ENCODE measurements at regions not wholly inside any gene's neighbourhood (a gene's known extent, or its start where the extent isn't known, plus 50 kb on each side); places are given as distances from the start of the nearest gene placed in this dataset.

DNA sequence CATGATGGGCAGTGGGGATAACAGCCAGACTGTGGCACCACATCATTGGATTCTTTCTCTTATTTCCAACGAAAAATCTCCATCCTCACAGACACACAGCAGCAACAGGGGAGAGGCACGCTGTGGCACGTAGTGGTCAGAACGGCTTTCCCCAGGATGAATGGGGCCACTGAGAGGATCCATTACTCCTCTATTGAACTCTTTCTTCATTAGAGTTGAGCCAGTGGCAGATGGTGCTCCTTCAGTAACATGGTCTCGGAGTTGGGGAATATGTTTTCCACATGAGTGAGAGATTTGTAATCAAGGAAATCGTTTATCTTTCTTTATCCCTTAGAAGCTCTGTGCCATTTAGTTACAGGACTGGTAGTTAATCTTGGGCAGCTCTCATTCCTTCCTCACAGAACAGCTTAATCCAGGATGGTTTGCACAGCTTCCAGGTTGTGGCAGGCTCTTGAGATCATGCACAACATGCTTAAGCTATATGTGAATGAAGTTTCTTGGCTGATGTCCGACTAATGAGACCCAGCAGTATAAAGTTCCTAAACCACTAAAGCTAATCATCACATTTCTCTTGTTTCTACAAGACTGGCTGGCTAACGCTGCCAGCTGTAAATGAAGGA, 180.5 kb upstream of the SLC10A2 start:
- H3K36me3 ChIP-seq (ENCODE audit: insufficient read depth, low read length), result no peaks in the 10 kb centered on the region
- H3K4me1 ChIP-seq (ENCODE audit: control insufficient read depth, insufficient read depth, low read length), result no peaks in the 10 kb centered on the region
- no peak overlapping the region for H3K4me2 ChIP-seq (ENCODE audit: low read length)
- no peaks in the 10 kb centered on the region for H3K9me3 ChIP-seq (replicated peaks; ENCODE audit: low read length)
- H3K27me3 ChIP-seq (ENCODE audit: control insufficient read depth, insufficient read depth, low read length), result no peaks in the 10 kb centered on the region
- no peak overlapping the region for H3K9ac ChIP-seq (ENCODE audit: low read depth, low read length)
- H3K4me3 ChIP-seq (ENCODE audit: low read length), result no peak overlapping the region

DNA sequence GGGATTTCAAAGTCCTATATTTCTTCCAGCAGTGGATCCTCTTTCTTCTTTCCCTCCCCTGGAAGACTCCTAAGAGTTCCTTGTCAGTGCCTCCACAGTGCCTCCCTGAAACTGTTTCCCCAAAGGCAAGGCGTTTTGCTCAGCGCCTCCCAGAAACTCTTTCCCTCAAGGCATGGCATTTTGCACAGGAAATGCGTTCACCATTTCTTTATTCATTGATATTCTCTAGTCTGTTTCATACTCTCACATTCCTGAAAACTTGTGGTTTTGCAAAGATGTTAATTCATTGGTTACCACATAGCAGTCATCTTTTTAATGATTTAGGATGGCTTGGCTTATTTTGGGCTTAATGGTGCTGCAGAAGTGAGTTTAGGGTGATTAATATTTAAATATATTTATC, 177.3 kb upstream of the SLC10A2 start:
- no peak overlapping the region for H3K4me2 ChIP-seq (ENCODE audit: low read length)
- no peaks in the 10 kb centered on the region for H3K4me1 ChIP-seq (ENCODE audit: control insufficient read depth, insufficient read depth, low read length)
- no peaks in the 10 kb centered on the region for H3K27me3 ChIP-seq (ENCODE audit: control insufficient read depth, insufficient read depth, low read length)
- no peak overlapping the region for H3K9ac ChIP-seq (ENCODE audit: low read depth, low read length)
- no peaks in the 10 kb centered on the region for H3K9me3 ChIP-seq (replicated peaks; ENCODE audit: low read length)
- no peak overlapping the region for H3K4me3 ChIP-seq (ENCODE audit: low read length)
- H3K36me3 ChIP-seq (ENCODE audit: insufficient read depth, low read length), result no peaks in the 10 kb centered on the region

DNA sequence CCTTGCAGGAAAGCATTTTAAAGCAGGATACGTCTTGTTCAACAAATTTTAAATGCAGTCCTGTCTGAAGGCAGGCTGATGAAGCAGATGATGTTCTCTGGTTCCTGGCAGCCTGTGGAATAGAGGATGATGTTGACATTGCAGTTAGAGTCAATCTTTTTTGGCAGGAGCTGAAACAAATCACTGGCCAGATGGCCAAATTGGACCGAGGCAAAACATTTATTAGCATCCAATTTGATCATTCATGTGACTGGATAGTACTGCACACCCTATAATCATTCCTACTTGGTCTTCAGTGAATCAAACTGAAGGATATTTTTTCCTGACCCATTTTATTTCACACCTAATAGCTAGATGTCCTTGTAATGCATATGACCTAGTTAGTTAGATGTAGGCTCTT, 172.2 kb upstream of the SLC10A2 start:
- no peaks in the 10 kb centered on the region for H3K4me1 ChIP-seq (ENCODE audit: control insufficient read depth, insufficient read depth, low read length)

DNA sequence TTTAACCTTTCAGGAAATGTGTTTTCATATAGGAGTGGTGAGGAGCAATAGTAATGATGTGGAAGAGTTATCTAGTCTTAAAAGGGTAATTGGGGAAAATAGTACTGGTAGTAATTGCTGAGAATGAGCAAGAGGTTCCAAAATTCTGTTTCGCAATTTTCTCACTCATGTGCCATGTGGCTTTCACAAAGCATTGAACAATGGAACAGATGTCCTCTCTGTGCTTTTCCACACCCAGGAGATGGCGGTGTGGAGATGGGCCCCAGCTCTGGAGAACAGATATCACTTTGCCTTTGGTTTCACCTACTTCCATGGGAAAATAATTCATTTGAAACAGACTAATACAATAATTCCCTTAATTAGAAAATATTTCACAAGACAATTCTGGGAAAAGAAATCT, 170.0 kb upstream of the SLC10A2 start:
- Histone ChIP-seq H3K4me3 (ENCODE audit: low read length) (no peak overlapping the region), H3K4me2 (ENCODE audit: low read length) (no peak overlapping the region), H3K9ac (ENCODE audit: low read depth, low read length) (no peak overlapping the region), H3K4me1 (ENCODE audit: control insufficient read depth, insufficient read depth, low read length) (no peaks in the 10 kb centered on the region), H3K36me3 (ENCODE audit: insufficient read depth, low read length) (no peaks in the 10 kb centered on the region), H3K9me3 (replicated peaks; ENCODE audit: low read length) (no peaks in the 10 kb centered on the region), H3K27me3 (ENCODE audit: control insufficient read depth, insufficient read depth, low read length) (no peaks in the 10 kb centered on the region)

More for the DNA sequence above, 172.2 kb upstream of the SLC10A2 start:
- Histone ChIP-seq H3K9ac (ENCODE audit: low read depth, low read length) (no peak overlapping the region), H3K9me3 (replicated peaks; ENCODE audit: low read length) (no peaks in the 10 kb centered on the region), H3K36me3 (ENCODE audit: insufficient read depth, low read length) (no peaks in the 10 kb centered on the region), H3K4me3 (ENCODE audit: low read length) (no peak overlapping the region), H3K4me2 (ENCODE audit: low read length) (no peak overlapping the region), H3K27me3 (ENCODE audit: control insufficient read depth, insufficient read depth, low read length) (no peaks in the 10 kb centered on the region)

DNA sequence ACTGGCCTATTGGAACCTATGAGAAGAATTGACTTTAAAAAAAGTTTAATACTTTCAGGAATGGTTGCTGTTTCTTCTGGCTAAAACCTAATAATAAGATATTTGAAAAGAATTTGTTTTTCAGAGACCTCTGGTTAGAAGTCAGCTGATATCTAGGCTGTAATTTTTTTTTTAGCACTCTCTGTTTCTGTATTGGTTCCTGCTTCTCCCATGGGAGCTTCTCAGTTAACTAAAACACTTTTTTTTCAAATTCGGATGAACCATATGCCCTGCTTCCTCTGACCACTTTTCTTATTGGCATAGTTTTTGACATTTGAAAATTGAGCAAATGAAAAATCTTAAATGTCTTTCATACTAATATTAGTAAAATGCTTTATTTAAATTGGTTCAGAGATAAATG, 163.5 kb upstream of the SLC10A2 start:
- H3K9me3 ChIP-seq (replicated peaks; ENCODE audit: low read length), result no peaks in the 10 kb centered on the region
- no peak overlapping the region for H3K9ac ChIP-seq (ENCODE audit: low read depth, low read length)
- no peaks in the 10 kb centered on the region for H3K36me3 ChIP-seq (ENCODE audit: insufficient read depth, low read length)
- no peaks in the 10 kb centered on the region for H3K4me1 ChIP-seq (ENCODE audit: control insufficient read depth, insufficient read depth, low read length)
- no peak overlapping the region for H3K4me3 ChIP-seq (ENCODE audit: low read length)
- H3K27me3 ChIP-seq (ENCODE audit: control insufficient read depth, insufficient read depth, low read length), result no peaks in the 10 kb centered on the region
- H3K4me2 ChIP-seq (ENCODE audit: low read length), result no peak overlapping the region

DNA sequence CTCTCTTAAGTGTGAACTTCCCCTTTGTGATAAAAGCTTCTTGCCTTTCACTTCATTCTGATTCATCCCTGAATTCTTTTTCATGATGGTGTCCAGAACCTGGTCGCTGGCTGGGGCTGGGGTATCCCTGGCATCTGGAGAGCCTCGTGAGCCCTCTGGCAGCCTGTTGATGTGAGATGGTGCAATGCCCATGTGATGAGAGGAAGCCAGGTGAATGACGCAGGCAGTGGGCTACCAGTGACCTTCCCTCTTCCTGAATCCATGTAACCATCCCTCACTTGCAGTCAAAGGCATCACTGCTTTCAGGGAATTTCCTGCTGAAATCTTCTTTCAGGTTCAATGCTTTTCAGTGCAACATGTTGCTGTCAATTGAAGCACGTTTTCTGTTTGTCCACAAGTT, 158.6 kb upstream of the SLC10A2 start:
- H3K4me2 ChIP-seq (ENCODE audit: low read length), result no peak overlapping the region
- no peak overlapping the region for H3K4me3 ChIP-seq (ENCODE audit: low read length)
- H3K36me3 ChIP-seq (ENCODE audit: insufficient read depth, low read length), result no peaks in the 10 kb centered on the region
- no peak overlapping the region for H3K9ac ChIP-seq (ENCODE audit: low read depth, low read length)
- H3K4me1 ChIP-seq (ENCODE audit: control insufficient read depth, insufficient read depth, low read length), result no peaks in the 10 kb centered on the region
- H3K9me3 ChIP-seq (replicated peaks; ENCODE audit: low read length), result no peaks in the 10 kb centered on the region
- H3K27me3 ChIP-seq (ENCODE audit: control insufficient read depth, insufficient read depth, low read length), result no peaks in the 10 kb centered on the region

DNA sequence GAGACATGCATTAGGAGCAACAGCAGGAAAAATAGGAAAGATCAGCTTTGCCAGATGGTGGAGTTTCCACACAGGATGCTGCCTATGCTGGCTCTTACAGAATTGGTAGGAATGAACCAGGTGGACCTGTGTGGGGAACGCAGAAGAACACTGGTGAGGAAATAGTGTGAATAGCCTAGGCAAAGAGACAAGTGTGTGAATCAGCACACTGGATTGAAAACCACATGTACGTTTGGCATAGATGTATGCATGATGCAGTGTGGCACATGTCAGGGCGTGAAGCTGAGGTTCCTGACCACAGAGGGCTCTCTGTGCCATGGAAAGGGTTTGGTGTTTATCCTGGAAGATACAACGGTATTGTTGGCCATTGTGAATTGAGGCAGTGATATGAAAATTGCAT, 156.5 kb upstream of the SLC10A2 start:
- H3K36me3 ChIP-seq (ENCODE audit: insufficient read depth, low read length), result no peaks in the 10 kb centered on the region
- no peak overlapping the region for H3K9ac ChIP-seq (ENCODE audit: low read depth, low read length)
- peaks cover 11% of the 10 kb centered on the region for H3K4me1 ChIP-seq (ENCODE audit: control insufficient read depth, insufficient read depth, low read length)
- no peaks in the 10 kb centered on the region for H3K9me3 ChIP-seq (replicated peaks; ENCODE audit: low read length)
- H3K4me3 ChIP-seq (ENCODE audit: low read length), result no peak overlapping the region
- no peak overlapping the region for H3K4me2 ChIP-seq (ENCODE audit: low read length)
- no peaks in the 10 kb centered on the region for H3K27me3 ChIP-seq (ENCODE audit: control insufficient read depth, insufficient read depth, low read length)

DNA sequence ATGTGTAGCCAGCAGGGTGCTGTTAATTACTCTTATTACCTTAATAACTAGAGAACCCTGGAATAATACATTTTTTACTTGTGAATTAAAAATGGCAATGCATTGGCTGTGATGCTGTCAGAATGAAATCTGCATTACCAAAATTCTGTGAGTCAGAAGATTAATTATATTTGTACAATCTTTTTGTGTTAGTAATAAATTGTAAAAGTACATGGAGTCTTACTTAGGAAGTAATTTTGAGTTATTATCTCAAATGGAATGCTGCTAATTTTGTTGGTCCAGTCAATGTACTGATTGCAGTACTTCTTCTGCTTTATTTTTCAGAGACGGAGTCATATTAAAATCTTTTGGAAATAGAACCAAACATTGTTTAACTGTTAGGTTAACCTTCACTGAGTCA, 152.0 kb upstream of the SLC10A2 start:
- Histone ChIP-seq H3K9ac (ENCODE audit: low read depth, low read length) (no peak overlapping the region), H3K4me2 (ENCODE audit: low read length) (no peak overlapping the region)

DNA sequence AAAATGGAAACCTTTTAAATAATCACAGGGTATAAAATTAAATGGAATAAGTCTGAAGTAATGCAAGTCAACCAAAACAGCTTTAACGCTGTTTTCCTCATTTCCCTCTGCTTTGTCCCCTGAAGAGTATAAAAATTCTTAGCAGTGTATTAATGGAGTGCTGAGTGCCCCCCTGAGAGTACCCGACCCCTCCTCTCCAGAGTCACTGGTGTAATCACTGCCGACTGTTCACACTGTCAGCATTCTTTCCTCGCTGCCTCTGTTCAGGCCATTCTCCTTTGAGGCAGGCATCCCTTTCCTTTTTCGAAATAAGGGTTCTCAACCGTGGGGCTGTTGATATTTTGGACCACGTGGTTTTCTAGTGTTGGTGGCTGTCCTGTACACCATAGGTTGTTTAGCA, 146.9 kb upstream of the SLC10A2 start:
- no peak overlapping the region for H3K4me2 ChIP-seq (ENCODE audit: low read length)
- H3K36me3 ChIP-seq (ENCODE audit: insufficient read depth, low read length), result no peaks in the 10 kb centered on the region
- H3K4me3 ChIP-seq (ENCODE audit: low read length), result no peak overlapping the region
- H3K4me1 ChIP-seq (ENCODE audit: control insufficient read depth, insufficient read depth, low read length), result peaks cover 4% of the 10 kb centered on the region
- H3K27me3 ChIP-seq (ENCODE audit: control insufficient read depth, insufficient read depth, low read length), result peaks cover 3% of the 10 kb centered on the region
- no peaks in the 10 kb centered on the region for H3K9me3 ChIP-seq (replicated peaks; ENCODE audit: low read length)
- no peak overlapping the region for H3K9ac ChIP-seq (ENCODE audit: low read depth, low read length)

More for the DNA sequence above, 152.0 kb upstream of the SLC10A2 start:
- Histone ChIP-seq H3K9me3 (replicated peaks; ENCODE audit: low read length) (no peaks in the 10 kb centered on the region), H3K4me1 (ENCODE audit: control insufficient read depth, insufficient read depth, low read length) (peaks cover 11% of the 10 kb centered on the region), H3K36me3 (ENCODE audit: insufficient read depth, low read length) (no peaks in the 10 kb centered on the region), H3K4me3 (ENCODE audit: low read length) (no peak overlapping the region), H3K27me3 (ENCODE audit: control insufficient read depth, insufficient read depth, low read length) (peaks cover 2% of the 10 kb centered on the region)

DNA sequence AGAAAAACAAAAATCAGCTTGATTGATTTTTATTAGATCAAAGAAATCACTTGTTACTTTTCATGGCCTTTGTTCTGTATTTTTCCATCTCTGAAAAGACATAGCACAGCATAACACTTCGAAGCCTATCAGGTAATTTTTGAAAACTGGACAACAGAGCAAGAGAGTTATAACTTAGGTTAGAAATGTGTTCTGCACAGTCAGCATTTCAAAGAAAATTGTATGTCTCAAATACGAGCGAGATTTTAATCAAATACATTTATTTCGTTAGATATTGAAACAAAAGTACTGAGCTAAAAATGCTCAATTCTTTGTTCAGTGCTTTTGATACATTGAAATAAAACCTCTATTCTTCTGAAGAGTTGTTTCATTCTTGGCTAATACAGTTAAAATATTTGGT, 144.1 kb upstream of the SLC10A2 start:
- no peak overlapping the region for H3K9ac ChIP-seq (ENCODE audit: low read depth, low read length)
- no peaks in the 10 kb centered on the region for H3K9me3 ChIP-seq (replicated peaks; ENCODE audit: low read length)
- no peak overlapping the region for H3K4me3 ChIP-seq (ENCODE audit: low read length)
- no peaks in the 10 kb centered on the region for H3K36me3 ChIP-seq (ENCODE audit: insufficient read depth, low read length)
- H3K27me3 ChIP-seq (ENCODE audit: control insufficient read depth, insufficient read depth, low read length), result peaks cover 3% of the 10 kb centered on the region
- no peak overlapping the region for H3K4me2 ChIP-seq (ENCODE audit: low read length)
- no peaks in the 10 kb centered on the region for H3K4me1 ChIP-seq (ENCODE audit: control insufficient read depth, insufficient read depth, low read length)

DNA sequence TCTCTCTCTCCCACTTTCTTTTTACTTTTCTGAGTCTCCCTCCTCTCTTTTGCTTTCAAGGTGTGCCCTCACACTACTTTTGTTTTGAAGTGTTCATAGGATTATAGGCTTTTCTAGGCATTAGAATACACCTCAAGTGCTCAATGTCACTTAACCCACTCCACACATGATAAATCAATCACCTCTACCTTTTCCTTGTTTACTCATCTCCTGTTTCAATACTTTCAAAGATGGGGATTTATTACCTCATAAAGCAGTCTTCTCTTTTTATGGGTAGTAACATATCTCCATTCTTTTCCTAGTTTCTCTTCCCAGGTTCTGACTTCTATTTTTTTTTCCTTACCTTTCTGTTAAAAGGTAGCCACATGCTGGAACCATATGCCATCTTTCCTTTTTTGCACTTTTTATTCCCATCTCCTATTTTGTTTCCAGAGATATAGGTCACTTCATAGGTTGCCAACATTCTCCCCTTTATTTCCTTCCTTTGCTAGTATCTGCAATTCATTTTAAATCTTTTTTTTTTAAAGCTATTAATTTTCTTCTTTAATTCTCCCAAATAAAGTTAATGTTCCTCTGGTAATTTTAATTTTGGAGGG, 137.6 kb upstream of the SLC10A2 start:
- Histone ChIP-seq H3K27me3 (ENCODE audit: control insufficient read depth, insufficient read depth, low read length) (no peaks in the 10 kb centered on the region), H3K9me3 (replicated peaks; ENCODE audit: low read length) (no peaks in the 10 kb centered on the region), H3K36me3 (ENCODE audit: insufficient read depth, low read length) (no peaks in the 10 kb centered on the region), H3K4me2 (ENCODE audit: low read length) (no peak overlapping the region), H3K4me1 (ENCODE audit: control insufficient read depth, insufficient read depth, low read length) (no peaks in the 10 kb centered on the region), H3K4me3 (ENCODE audit: low read length) (no peak overlapping the region), H3K9ac (ENCODE audit: low read depth, low read length) (no peak overlapping the region)

DNA sequence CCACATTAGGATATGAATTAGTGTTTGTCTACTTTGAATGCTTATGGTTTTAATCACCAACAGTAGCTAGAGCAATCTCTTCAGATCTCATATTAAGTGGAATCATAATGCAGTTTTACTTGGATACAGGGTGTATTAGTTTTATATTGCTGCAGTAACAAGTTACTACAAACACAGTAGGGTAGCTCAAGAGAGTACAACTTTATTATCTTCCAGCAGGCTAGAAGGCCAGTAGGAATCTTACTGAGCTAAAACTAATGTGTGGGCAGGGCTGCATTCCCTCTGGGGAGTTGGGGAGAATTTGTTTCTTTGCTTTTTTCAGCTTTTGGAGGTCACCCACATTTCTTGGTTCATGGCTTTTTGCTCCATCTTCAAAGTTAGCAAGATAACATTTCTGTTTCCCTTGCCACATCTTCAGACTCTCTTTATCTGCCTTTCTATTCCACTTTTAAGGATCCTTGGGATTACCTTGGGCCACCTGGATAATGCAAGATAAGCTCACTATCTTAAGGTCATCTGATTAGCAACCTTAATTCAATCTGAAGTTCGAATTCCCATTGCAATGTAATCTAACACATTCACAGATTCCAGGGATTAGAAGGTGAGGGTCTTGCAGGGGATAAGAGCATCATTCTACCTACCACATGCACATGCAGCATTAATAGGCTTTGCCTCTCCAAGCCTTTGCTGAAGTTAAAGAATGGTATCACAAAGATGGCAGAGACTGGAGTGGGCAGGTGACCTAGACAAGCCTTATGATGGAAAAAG, 134.1 kb upstream of the SLC10A2 start:
- Histone ChIP-seq H3K4me1 (ENCODE audit: control insufficient read depth, insufficient read depth, low read length) (no peaks in the 10 kb centered on the region), H3K4me2 (ENCODE audit: low read length) (no peak overlapping the region)

More for the DNA sequence above, 134.1 kb upstream of the SLC10A2 start:
- Histone ChIP-seq H3K4me3 (ENCODE audit: low read length) (no peak overlapping the region), H3K9me3 (replicated peaks; ENCODE audit: low read length) (no peaks in the 10 kb centered on the region), H3K36me3 (ENCODE audit: insufficient read depth, low read length) (no peaks in the 10 kb centered on the region), H3K9ac (ENCODE audit: low read depth, low read length) (no peak overlapping the region), H3K27me3 (ENCODE audit: control insufficient read depth, insufficient read depth, low read length) (no peaks in the 10 kb centered on the region)

Data from skeletal muscle satellite cell (primary cell).